ENCODE measurements at regions not wholly inside any gene's neighbourhood (a gene's known extent, or its start where the extent isn't known, plus 50 kb on each side); places are given as distances from the start of the nearest gene placed in this dataset.

GRCh38 chr15:25184356-25185155 lies 229.8 kb downstream of the SNRPN start:
- no peak overlapping the region for H3K9ac ChIP-seq (ENCODE audit: low read length)
- no peak overlapping the region for H2AFZ ChIP-seq (ENCODE audit: low read length)
- no peak overlapping the region for H3K27ac ChIP-seq (ENCODE audit: low read length)
- DNase-seq (no peak), ATAC-seq (no peak)
- no peaks in the 10 kb centered on the region for H4K20me1 ChIP-seq (ENCODE audit: low read length)
- H3F3A ChIP-seq (ENCODE audit: low read length, unreplicated experiment): no peaks in the 10 kb centered on the region
- H3K4me2 ChIP-seq (ENCODE audit: low read length): no peak overlapping the region
- no peaks in the 10 kb centered on the region for H3K9me2 ChIP-seq (replicated peaks; ENCODE audit: low read length)
- no peaks in the 10 kb centered on the region for H3K36me3 ChIP-seq (ENCODE audit: low read depth, low read length)
- H3K79me2 ChIP-seq (ENCODE audit: low read length): no peaks in the 10 kb centered on the region
- ChIA-PET CTCF (no interaction called here), POLR2A (ENCODE audit: unreplicated experiment) (no interaction called here)
- intact Hi-C loops (cut with micrococcal nuclease): no loop called here
- no TSS peak for BruUV-seq (replicated peaks)
- H3K27me3 ChIP-seq (ENCODE audit: low read length): no peaks in the 10 kb centered on the region
- TF ChIP-seq CTCF (conservative IDR thresholded peaks at IDR 0.05; ENCODE audit: low read depth, low read length): no peak
- TF ChIP-seq EZH2phosphoT487 (IDR thresholded peaks at IDR 0.05; ENCODE audit: borderline replicate concordance, low read length): no peak
- TF ChIP-seq EZH2 (IDR thresholded peaks at IDR 0.05; ENCODE audit: low read length, unreplicated experiment): no peak
- H3K9me3 ChIP-seq (ENCODE audit: low read length): no peaks in the 10 kb centered on the region
- no peaks in the 10 kb centered on the region for H3K4me1 ChIP-seq (ENCODE audit: insufficient read depth, low read length)
- no peak overlapping the region for H3K4me3 ChIP-seq (ENCODE audit: low read length)

- TF ChIP-seq CTCF (conservative IDR thresholded peaks at IDR 0.05; ENCODE audit: low read depth, low read length): no peak
- TF ChIP-seq EZH2phosphoT487 (IDR thresholded peaks at IDR 0.05; ENCODE audit: borderline replicate concordance, low read length): no peak
- TF ChIP-seq EZH2 (IDR thresholded peaks at IDR 0.05; ENCODE audit: low read length, unreplicated experiment): no peak
- Histone ChIP-seq H3K27ac (ENCODE audit: low read length) (no peak overlapping the region), H3K4me3 (ENCODE audit: low read length) (no peak overlapping the region), H3K36me3 (ENCODE audit: low read depth, low read length) (no peaks in the 10 kb centered on the region), H3K79me2 (ENCODE audit: low read length) (no peaks in the 10 kb centered on the region), H3K4me1 (ENCODE audit: insufficient read depth, low read length) (no peaks in the 10 kb centered on the region), H2AFZ (ENCODE audit: low read length) (no peak overlapping the region), H3K9me2 (replicated peaks; ENCODE audit: low read length) (no peaks in the 10 kb centered on the region), H3K4me2 (ENCODE audit: low read length) (no peak overlapping the region), H3F3A (ENCODE audit: low read length, unreplicated experiment) (no peaks in the 10 kb centered on the region), H3K27me3 (ENCODE audit: low read length) (no peaks in the 10 kb centered on the region), H3K9ac (ENCODE audit: low read length) (no peak overlapping the region), H3K9me3 (ENCODE audit: low read length) (no peaks in the 10 kb centered on the region), H4K20me1 (ENCODE audit: low read length) (no peaks in the 10 kb centered on the region)
- DNase-seq (no peak), ATAC-seq (no peak)
- no TSS peak for BruUV-seq (replicated peaks)
- ChIA-PET POLR2A (ENCODE audit: unreplicated experiment) (no interaction called here), CTCF (no interaction called here)
- intact Hi-C loops (cut with micrococcal nuclease): no loop called here
These were observed 230.4 kb downstream of the SNRPN start for GRCh38 chr15:25185156-25185710.

- Histone ChIP-seq H3K4me3 (ENCODE audit: low read length) (no peak overlapping the region), H3K27ac (ENCODE audit: low read length) (no peak overlapping the region), H3K9me2 (replicated peaks; ENCODE audit: low read length) (no peaks in the 10 kb centered on the region), H3K9ac (ENCODE audit: low read length) (no peak overlapping the region), H2AFZ (ENCODE audit: low read length) (no peak overlapping the region), H3K36me3 (ENCODE audit: low read depth, low read length) (no peaks in the 10 kb centered on the region), H4K20me1 (ENCODE audit: low read length) (no peaks in the 10 kb centered on the region), H3K9me3 (ENCODE audit: low read length) (no peaks in the 10 kb centered on the region), H3K27me3 (ENCODE audit: low read length) (no peaks in the 10 kb centered on the region), H3F3A (ENCODE audit: low read length, unreplicated experiment) (no peaks in the 10 kb centered on the region), H3K79me2 (ENCODE audit: low read length) (no peaks in the 10 kb centered on the region), H3K4me2 (ENCODE audit: low read length) (no peak overlapping the region), H3K4me1 (ENCODE audit: insufficient read depth, low read length) (no peaks in the 10 kb centered on the region)
- BruUV-seq (replicated peaks): no TSS peak
- ChIA-PET POLR2A (ENCODE audit: unreplicated experiment) (no interaction called here), CTCF (no interaction called here)
- DNase-seq (no peak), ATAC-seq (no peak)
- TF ChIP-seq CTCF (conservative IDR thresholded peaks at IDR 0.05; ENCODE audit: low read depth, low read length) (no peak), EZH2 (IDR thresholded peaks at IDR 0.05; ENCODE audit: low read length, unreplicated experiment) (no peak), EZH2phosphoT487 (IDR thresholded peaks at IDR 0.05; ENCODE audit: borderline replicate concordance, low read length) (no peak)
- intact Hi-C loops (cut with micrococcal nuclease): no loop called here
These were observed 231.0 kb downstream of the SNRPN start for GRCh38 chr15:25185791-25186190.

Measured in PC-3 (cell line).